Body of pancreas (tissue), 4 donors: ENCODE measurements at regions not wholly inside any gene's neighbourhood (a gene's known extent, or its start where the extent isn't known, plus 50 kb on each side); places are given as distances from the start of the nearest gene placed in this dataset.

Source experiments
- POLR2A ChIP-seq, 3 donors: fragments of 450-650 bp; IDR thresholded peaks; one replicate each; pipeline ENCODE4 v1.6.1; 2016; ENCODE audit warnings: antibody characterized with exemption in 3 of 3, mild to moderate bottlenecking in 2 of 3
- TF ChIP-seq, protein P1 (sequence below), 7 experiments: fragments of 450-650 bp in 4 of 7; fragments of 200-600 bp in 3 of 7; sonication (generic) in 3 of 7; IDR thresholded peaks; one replicate each; pipeline ENCODE4 v1.5.1; 2016 to 2019; ENCODE audit warnings: antibody characterized with exemption in 7 of 7

DNA sequence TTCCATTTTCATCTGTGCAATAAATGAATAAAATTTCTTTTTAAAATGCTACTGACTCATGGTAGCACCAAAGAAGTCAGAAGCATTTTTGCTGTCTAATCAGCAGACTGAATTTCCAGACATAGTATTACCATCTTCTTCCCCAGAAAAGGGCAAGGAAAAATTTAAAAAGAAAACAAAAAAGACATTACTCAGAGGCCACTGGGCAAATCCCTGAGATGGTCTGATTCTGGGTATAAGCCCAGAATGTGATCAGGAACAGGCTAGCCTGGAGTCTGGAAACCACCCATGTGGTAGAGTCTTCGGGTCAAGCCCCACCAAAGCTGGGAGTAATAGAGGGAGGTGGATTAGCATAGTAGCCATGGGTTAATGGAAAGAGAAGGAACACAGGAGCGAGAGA, 342.8 kb downstream of the FBXW7 start:
- TF ChIP-seq, protein P1, sequence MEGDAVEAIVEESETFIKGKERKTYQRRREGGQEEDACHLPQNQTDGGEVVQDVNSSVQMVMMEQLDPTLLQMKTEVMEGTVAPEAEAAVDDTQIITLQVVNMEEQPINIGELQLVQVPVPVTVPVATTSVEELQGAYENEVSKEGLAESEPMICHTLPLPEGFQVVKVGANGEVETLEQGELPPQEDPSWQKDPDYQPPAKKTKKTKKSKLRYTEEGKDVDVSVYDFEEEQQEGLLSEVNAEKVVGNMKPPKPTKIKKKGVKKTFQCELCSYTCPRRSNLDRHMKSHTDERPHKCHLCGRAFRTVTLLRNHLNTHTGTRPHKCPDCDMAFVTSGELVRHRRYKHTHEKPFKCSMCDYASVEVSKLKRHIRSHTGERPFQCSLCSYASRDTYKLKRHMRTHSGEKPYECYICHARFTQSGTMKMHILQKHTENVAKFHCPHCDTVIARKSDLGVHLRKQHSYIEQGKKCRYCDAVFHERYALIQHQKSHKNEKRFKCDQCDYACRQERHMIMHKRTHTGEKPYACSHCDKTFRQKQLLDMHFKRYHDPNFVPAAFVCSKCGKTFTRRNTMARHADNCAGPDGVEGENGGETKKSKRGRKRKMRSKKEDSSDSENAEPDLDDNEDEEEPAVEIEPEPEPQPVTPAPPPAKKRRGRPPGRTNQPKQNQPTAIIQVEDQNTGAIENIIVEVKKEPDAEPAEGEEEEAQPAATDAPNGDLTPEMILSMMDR (IDR thresholded peaks at IDR 0.05): no peak
- no peak for TF ChIP-seq POLR2A (IDR thresholded peaks at IDR 0.05)
